GM21825 (cell line): ENCODE measurements at regions not wholly inside any gene's neighbourhood (a gene's known extent, or its start where the extent isn't known, plus 50 kb on each side); places are given as distances from the start of the nearest gene placed in this dataset.
"Not testable (repeated sequence)": the region's sequence is repeated elsewhere in the genome, so short reads cannot be mapped to it uniquely, and the experiment has no call there.

Experiments used
- ATAC-seq: cut with Tn5 transposase; IDR thresholded peaks from one replicate; pipeline ENCODE4 v1.9.1; 2021; ENCODE audit warnings: mild to moderate bottlenecking, moderate library complexity; ENCODE audit not compliant: unreplicated experiment

- no peak for ATAC-seq
Measured at GRCh38 chr2:140178234-140178633, 1398.0 kb upstream of the NXPH2 start.

GRCh38 chr2:140177086-140177485 lies 1396.9 kb upstream of the NXPH2 start:
- no peak for ATAC-seq

GRCh38 chr2:140173790-140174189 lies 1393.6 kb upstream of the NXPH2 start:
- no peak for ATAC-seq

DNA sequence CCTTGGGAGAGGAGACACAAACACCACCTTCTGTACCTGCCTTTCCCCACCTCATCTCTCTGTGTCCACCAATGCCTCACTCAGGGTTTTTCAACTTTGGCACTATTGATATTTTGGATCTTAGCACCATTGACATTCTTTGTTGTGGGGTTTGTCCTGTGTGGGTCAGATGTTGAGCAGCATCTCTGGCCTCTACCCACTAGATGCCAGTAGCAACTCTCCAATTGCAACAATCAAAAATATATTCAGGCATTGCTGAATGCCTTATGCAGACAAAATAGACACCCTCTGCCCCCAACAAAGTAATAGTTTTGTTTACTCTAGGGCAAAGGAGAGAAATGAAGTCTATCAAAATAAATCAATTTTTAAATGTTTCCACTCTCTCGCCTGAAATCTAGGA lies 1384.3 kb upstream of the NXPH2 start:
- ATAC-seq, result no peak

GRCh38 chr2:140158259-140158658 lies 1378.1 kb upstream of the NXPH2 start:
- ATAC-seq, result no peak

DNA sequence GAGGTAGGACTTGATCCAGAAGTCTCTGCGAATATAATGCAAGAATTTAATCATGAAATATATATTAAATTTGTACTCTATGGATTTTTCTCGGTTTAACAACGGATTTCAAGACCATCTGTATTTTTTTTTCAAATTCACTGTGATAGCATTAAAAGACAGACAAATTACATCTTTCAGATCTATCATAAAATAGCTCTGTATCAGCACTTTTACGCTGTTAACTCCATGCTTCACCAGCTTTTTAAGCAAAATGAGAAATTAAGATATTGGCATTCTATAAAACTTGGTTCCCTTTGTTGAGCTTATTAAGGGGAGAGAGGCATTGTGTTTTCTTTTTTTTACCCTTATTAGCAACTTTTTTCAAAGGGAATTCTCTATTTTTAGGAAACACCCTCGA lies 1377.6 kb upstream of the NXPH2 start:
- ATAC-seq, result no peak

DNA sequence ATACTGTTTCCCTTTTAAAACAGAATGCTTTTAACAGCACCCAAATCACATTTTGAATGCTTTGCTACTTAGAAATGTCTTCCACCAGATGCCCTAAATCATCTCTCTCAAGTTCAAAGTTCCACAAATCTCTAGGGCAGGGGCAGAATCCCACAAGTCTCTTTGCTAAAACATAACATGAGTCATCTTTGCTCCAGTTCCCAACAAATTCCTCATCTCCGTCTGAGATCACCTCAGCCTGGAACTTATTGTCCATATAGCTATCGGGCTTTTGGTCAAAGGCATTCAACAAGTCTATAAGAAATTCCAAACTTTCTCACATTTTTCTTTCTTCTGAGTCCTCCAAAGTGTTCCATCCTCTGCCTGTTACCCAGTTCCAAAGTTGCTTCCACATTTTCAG lies 1374.5 kb upstream of the NXPH2 start:
- no peak for ATAC-seq

GRCh38 chr2:140154271-140154670 lies 1374.1 kb upstream of the NXPH2 start:
- no peak for ATAC-seq

- ATAC-seq, result no peak
Measured at GRCh38 chr2:140144611-140145010, 1364.4 kb upstream of the NXPH2 start.

DNA sequence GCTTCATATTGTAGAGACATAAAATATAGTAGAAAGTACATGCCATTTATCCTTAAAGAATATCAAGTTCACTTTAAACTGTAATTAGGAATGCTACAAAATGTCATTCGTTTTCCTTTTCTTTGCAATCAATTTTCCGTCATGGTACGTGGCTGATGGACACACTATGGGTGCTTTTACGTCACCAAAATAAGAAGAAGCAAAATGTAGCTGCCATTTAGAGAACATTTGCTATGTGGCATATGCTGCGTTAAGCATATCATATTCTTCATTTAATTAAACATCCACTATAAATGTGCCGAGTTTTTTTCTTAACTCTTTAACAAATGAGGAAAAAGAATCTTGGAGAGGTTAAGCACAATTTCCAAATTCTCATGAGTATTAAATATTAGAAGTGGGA lies 1358.5 kb upstream of the NXPH2 start:
- ATAC-seq, result no peak

GRCh38 chr2:140136861-140137260 lies 1356.7 kb upstream of the NXPH2 start:
- no peak for ATAC-seq

- no peak for ATAC-seq
Measured at GRCh38 chr2:140136366-140136765, 1356.2 kb upstream of the NXPH2 start.

DNA sequence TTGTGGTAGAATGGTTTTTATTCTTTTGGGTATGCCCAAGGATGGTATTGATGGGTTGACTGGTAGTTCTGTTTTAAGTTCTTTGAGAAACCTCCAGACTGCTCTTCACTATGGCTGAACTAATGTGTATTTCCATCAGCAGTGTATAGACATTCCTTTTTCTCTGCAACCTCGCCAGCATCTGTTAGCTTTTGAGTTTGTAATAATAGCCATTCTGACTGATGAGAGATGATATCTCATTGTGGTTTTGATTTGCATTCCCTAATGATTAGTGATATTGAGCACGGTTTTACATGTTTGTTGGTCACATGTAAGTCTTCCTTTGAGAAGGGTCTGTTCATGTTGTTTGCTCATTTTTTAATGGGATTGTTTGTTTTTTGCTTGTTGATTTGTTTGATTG lies 1348.7 kb upstream of the NXPH2 start:
- ATAC-seq, result no peak

DNA sequence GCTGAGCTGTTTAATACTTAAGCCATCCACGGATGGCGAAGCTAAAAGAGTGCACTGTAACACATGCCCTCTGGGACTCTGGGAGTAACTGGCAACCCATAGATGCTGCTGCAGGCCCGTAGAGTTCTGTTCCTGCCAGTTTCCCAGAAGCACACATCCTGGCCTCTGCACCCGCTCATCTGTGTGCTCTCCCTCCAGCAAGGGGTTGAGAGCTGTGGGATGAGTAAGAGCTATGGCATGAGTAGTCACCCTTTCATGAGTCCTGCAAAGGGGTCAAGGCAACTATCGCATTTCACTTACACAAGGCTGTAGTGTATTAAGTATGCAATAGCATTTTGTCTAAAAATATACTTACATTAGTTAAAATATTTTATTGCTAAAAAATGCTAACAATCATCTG lies 1341.8 kb upstream of the NXPH2 start:
- no peak for ATAC-seq

- ATAC-seq, result no peak
Measured at GRCh38 chr2:140117386-140117785, 1337.2 kb upstream of the NXPH2 start.

DNA sequence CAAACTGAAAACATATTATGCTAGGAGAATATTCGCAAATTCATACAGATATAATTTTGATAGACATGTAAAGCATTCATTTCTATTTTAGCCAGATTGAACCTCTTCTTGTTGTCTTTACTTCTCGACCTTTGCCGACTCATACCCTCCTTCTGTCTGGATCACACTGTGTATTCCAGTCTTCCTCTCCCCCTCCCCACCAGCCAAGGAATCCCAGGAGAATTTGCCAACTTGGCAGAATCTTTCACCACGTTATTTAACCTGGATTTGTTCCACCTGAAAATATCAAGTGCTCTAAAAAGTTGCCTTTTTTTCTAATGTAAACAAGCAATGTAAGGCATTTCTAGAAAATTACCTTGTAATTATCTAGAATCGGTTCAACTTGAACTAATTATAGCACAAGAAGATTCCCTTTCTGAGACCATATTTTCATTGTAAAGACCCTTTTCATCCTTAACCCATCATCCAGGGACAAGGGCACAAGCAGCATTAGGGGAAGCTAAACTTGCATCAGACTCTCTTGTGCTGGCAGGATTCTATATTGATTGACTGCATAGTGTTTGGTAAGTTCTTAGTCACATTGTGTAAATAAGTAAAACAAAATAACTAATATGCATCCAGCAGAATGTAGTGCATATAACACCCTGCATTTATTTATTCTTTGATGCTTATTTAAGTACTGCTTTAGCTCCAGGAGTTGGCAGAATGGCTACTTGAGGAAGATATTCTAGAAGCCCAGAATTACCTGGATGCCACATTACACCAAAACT lies 1328.7 kb upstream of the NXPH2 start:
- ATAC-seq, result no peak

- no peak for ATAC-seq
Measured at GRCh38 chr2:140091926-140092325, 1311.7 kb upstream of the NXPH2 start.

DNA sequence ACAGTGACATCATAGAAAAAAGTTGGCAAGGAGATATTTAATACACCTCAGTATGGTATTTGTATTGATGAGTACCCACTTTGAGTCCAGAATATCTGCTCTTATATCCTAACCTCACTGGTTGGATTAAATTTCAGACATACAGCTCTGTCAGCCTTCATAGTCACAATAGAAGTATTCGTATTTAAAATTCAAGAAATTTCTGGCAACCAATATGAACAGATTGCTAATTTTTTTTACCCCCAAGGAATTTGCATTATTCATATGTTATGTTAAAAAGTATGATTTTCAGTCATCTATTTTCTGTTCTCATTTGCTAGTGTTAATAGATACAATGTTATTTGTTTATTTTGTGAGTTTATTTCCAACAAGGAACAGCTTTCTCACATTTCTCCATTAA lies 1306.8 kb upstream of the NXPH2 start:
- ATAC-seq, result no peak

DNA sequence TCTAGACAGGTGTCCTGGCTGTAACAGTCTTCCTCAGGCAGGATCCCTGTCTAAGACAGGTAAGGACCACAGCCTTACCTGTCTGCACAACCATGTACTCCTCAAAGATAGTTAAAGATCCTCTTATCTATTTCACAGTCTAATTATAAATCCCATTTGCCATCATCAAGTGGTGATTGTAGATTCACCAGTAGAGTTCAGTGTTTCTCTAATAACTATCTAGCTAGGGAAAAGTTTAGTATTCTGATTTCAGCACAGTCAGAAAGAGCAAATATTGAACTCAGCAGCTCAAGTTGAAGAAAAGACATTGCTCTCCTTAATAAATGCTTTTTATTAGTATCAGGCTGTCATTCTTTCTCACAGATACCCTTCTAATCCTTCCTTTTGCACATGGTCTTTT lies 1305.5 kb upstream of the NXPH2 start:
- ATAC-seq, result no peak

DNA sequence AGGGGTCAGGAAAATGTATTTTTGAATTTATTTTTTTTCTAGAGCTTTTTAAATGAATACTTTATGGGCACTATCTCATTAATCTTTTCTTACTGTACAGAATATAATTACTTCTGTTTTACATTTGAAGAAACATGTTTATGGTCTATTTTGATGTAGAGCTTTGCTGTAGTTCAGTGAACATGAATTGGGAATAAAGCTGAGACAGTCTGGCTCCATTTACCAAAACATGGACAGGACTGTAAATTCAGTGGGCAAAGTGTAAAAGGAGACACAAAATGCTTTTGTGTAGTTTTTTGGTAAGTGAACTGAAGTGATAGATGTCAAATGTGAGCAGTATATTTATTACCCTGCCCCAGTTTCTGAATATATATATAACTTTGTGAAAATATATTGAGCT lies 1298.8 kb upstream of the NXPH2 start:
- ATAC-seq, result no peak

DNA sequence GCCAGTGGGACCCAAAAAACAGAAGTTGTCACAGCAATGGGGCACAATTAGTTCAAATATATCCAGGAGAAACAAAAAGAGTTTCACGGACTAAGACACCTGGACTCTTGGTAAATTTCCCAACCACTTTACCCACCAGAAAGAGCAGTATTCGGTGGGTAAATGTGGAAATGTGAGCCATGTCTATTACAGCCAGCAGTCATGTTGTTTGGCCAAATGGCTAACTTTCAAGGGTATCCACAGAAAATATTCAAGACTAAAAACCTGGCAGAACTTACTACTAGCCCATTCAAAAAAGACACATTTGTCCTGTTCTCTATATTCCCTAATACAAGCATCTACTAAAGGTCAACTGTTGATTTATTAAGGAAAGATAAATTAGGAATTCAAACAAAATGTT lies 1296.0 kb upstream of the NXPH2 start:
- no peak for ATAC-seq

- ATAC-seq, result not testable (repeated sequence)
Measured at GRCh38 chr2:140073763-140074162, 1293.6 kb upstream of the NXPH2 start.

DNA sequence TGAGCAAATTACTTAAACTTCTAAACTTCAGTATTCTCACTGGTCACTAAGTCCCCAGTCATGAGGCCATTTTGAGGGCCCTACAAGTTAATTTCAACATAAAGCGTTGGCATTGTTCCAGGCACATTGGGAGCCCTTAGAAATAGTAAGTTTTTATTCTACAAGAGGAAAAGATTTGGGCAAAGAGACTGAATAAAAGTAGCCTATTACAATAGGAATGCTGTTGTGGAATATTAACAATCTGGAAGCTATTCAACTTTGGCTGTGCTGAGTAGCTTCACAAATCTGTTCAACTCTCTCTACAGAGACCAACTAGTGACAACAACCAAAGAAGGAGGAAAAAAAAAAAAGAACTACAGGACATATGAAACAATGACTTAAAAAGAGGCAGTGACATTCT lies 1287.5 kb upstream of the NXPH2 start:
- no peak for ATAC-seq
